GM04503 (cell line): ENCODE measurements at regions not wholly inside any gene's neighbourhood (a gene's known extent, or its start where the extent isn't known, plus 50 kb on each side); places are given as distances from the start of the nearest gene placed in this dataset.

Source experiments
- DNase-seq: peaks from one replicate; pipeline ENCODE4 v3.0.0-alpha.2; 2012; ENCODE audit warnings: low read depth

GRCh38 chr11:26243426-26243825 lies 88.5 kb upstream of the ANO3 start:
- DNase-seq, result no peak

- peak; percentile 58 for DNase-seq
These were observed 87.7 kb upstream of the ANO3 start for GRCh38 chr11:26244207-26244606.

GRCh38 chr11:26245046-26245445 lies 86.9 kb upstream of the ANO3 start:
- DNase-seq, result no peak

GRCh38 chr11:26247340-26247739 lies 84.6 kb upstream of the ANO3 start:
- DNase-seq, result peak; percentile 70

- no peak for DNase-seq
These were observed 83.3 kb upstream of the ANO3 start for GRCh38 chr11:26248661-26249060.

GRCh38 chr11:26254378-26254777 lies 77.6 kb upstream of the ANO3 start:
- no peak for DNase-seq

GRCh38 chr11:26263769-26264168 lies 68.2 kb upstream of the ANO3 start:
- DNase-seq, result no peak

- DNase-seq, result no peak
These were observed 67.7 kb upstream of the ANO3 start for GRCh38 chr11:26264266-26264665.

GRCh38 chr11:26268980-26269660 lies 62.8 kb upstream of the ANO3 start:
- DNase-seq, result no peak

- no peak for DNase-seq
These were observed 60.3 kb upstream of the ANO3 start for GRCh38 chr11:26271666-26272065.

GRCh38 chr11:26276798-26277424 lies 55.0 kb upstream of the ANO3 start:
- DNase-seq, result no peak

GRCh38 chr11:26278354-26278753 lies 53.6 kb upstream of the ANO3 start:
- DNase-seq, result no peak
